Natural killer cell (primary cell): ENCODE measurements at regions not wholly inside any gene's neighbourhood (a gene's known extent, or its start where the extent isn't known, plus 50 kb on each side); places are given as distances from the start of the nearest gene placed in this dataset.

ENCODE experiments used
- ATAC-seq, 3 donors: fragments of 150-1000 bp in 2 of 3; fragments of 200-7000 bp in 1 of 3; cut with Tn5 transposase; 1 replicate in 1 of 3; 2 replicates in 2 of 3; pipeline ENCODE4 v1.10.0; 2021; ENCODE audit warnings: mild to moderate bottlenecking in 2 of 3, moderate library complexity in 2 of 3
- DNase-seq, 2 donors: peaks; one replicate each; pipeline versions ENCODE4 v3.0.0 to v3.0.0-alpha.2; 2013 to 2021; ENCODE audit warnings: mixed read lengths in 1 of 2
- H3K27ac ChIP-seq: one replicate; pipeline ENCODE4 v1.5.1; 2013; ENCODE audit warnings: mild to moderate bottlenecking, low read length
- H3K27me3 ChIP-seq: one replicate; pipeline ENCODE4 v1.6.1; 2013; ENCODE audit warnings: low read length; ENCODE audit not compliant: control insufficient read depth, insufficient read depth
- H3K36me3 ChIP-seq: one replicate; pipeline ENCODE4 v1.6.1; 2013; ENCODE audit warnings: low read length; ENCODE audit not compliant: control insufficient read depth, insufficient read depth
- H3K4me1 ChIP-seq: one replicate; pipeline ENCODE4 v1.6.1; 2013; ENCODE audit warnings: low read length; ENCODE audit not compliant: control insufficient read depth, insufficient read depth
- H3K4me3 ChIP-seq: one replicate; pipeline ENCODE4 v1.5.1; 2013; ENCODE audit warnings: low read length
- H3K9me3 ChIP-seq: one replicate; pipeline ENCODE4 v1.6.1; 2013; ENCODE audit warnings: low read length; ENCODE audit not compliant: control insufficient read depth, insufficient read depth
- H3K27ac Mint-ChIP-seq, 2 donors: one replicate each; pipeline ENCODE4 v1.8.0; 2022; ENCODE audit warnings: mild to moderate bottlenecking in 2 of 2, mixed read lengths in 2 of 2, moderate library complexity in 1 of 2
- H3K27me3 Mint-ChIP-seq, 2 donors: one replicate each; pipeline ENCODE4 v1.8.0; 2022; ENCODE audit warnings: low read depth in 2 of 2, mixed read lengths in 2 of 2
- H3K36me3 Mint-ChIP-seq: one replicate; pipeline ENCODE4 v1.8.0; 2022; ENCODE audit warnings: mixed read lengths
- H3K4me1 Mint-ChIP-seq, 2 donors: one replicate each; pipeline ENCODE4 v1.8.0; 2022; ENCODE audit warnings: mixed read lengths in 2 of 2
- H3K4me3 Mint-ChIP-seq: one replicate; pipeline ENCODE4 v1.8.0; 2022; ENCODE audit warnings: mild to moderate bottlenecking, moderate library complexity, mixed read lengths
- H3K9me3 Mint-ChIP-seq, 2 donors: one replicate each; pipeline ENCODE4 v1.8.0; 2022; ENCODE audit warnings: mixed read lengths in 2 of 2
- CTCF ChIP-seq: fragments of 200-600 bp; IDR thresholded peaks from one replicate; pipeline ENCODE4 v1.8.0; 2022; ENCODE audit warnings: antibody characterized with exemption
- WGBS: methylation state at CpG from one replicate; pipeline ENCODE4 v1.1.7; 2013; ENCODE audit warnings: missing lambda C conversion rate; ENCODE audit not compliant: insufficient coverage; 5-methylcytosine and 5-hydroxymethylcytosine counted together
- intact Hi-C: fragments of 100-400 bp; cut with micrococcal nuclease; formaldehyde crosslinking; loops from one replicate; pipeline ENCODE4 v1.14.2; 2022

GRCh38 chr9:135184181-135185053 is 96.9 kb downstream of the OLFM1 start:
- H3K27ac Mint-ChIP-seq, result no peak overlapping the region
- ATAC-seq (no peak), DNase-seq (no peak)
- no peaks in the 10 kb centered on the region for H3K9me3 ChIP-seq
- no peaks in the 10 kb centered on the region for H3K27me3 Mint-ChIP-seq
- no peaks in the 10 kb centered on the region for H3K36me3 ChIP-seq
- H3K36me3 Mint-ChIP-seq, result no peaks in the 10 kb centered on the region
- TF ChIP-seq CTCF, result no peak
- no peaks in the 10 kb centered on the region for H3K27me3 ChIP-seq
- no peak overlapping the region for H3K4me3 ChIP-seq
- no peaks in the 10 kb centered on the region for H3K4me1 Mint-ChIP-seq
- intact Hi-C loops, result no loop called here
- H3K9me3 Mint-ChIP-seq, result no peaks in the 10 kb centered on the region
- H3K27ac ChIP-seq, result no peak overlapping the region
- H3K4me3 Mint-ChIP-seq, result no peak overlapping the region
- no peaks in the 10 kb centered on the region for H3K4me1 ChIP-seq
- 75% methylated on average over 37 of the region's 37 CpGs for WGBS

GRCh38 chr9:135185060-135185459 is 97.6 kb downstream of the OLFM1 start:
- ATAC-seq (no peak), DNase-seq (no peak)
- Histone ChIP-seq H3K27me3 (no peaks in the 10 kb centered on the region), H3K4me3 (no peak overlapping the region), H3K4me1 (no peaks in the 10 kb centered on the region), H3K9me3 (no peaks in the 10 kb centered on the region), H3K27ac (no peak overlapping the region), H3K36me3 (no peaks in the 10 kb centered on the region)
- intact Hi-C loops, result no loop called here
- no peaks in the 10 kb centered on the region for H3K9me3 Mint-ChIP-seq
- TF ChIP-seq CTCF, result no peak
- WGBS, result 91% methylated on average over 21 of the region's 21 CpGs
- H3K4me3 Mint-ChIP-seq, result no peak overlapping the region
- no peaks in the 10 kb centered on the region for H3K27me3 Mint-ChIP-seq
- no peak overlapping the region for H3K27ac Mint-ChIP-seq
- no peaks in the 10 kb centered on the region for H3K4me1 Mint-ChIP-seq
- H3K36me3 Mint-ChIP-seq, result no peaks in the 10 kb centered on the region

- Mint-ChIP-seq H3K27ac (no peak overlapping the region), H3K9me3 (no peaks in the 10 kb centered on the region), H3K4me3 (no peak overlapping the region), H3K27me3 (no peaks in the 10 kb centered on the region), H3K36me3 (no peaks in the 10 kb centered on the region), H3K4me1 (no peaks in the 10 kb centered on the region)
- no peaks in the 10 kb centered on the region for H3K4me1 ChIP-seq
- no peak overlapping the region for H3K4me3 ChIP-seq
- no peak overlapping the region for H3K27ac ChIP-seq
- H3K36me3 ChIP-seq, result no peaks in the 10 kb centered on the region
- no peaks in the 10 kb centered on the region for H3K27me3 ChIP-seq
- H3K9me3 ChIP-seq, result no peaks in the 10 kb centered on the region
- DNase-seq (no peak), ATAC-seq (no peak)
- 66% methylated on average over 23 of the region's 25 CpGs for WGBS
- no peak for TF ChIP-seq CTCF
- intact Hi-C loops, result no loop called here
Measured at GRCh38 chr9:135186248-135187164, 99.0 kb downstream of the OLFM1 start.
